ENCODE measurements at regions not wholly inside any gene's neighbourhood (a gene's known extent, or its start where the extent isn't known, plus 50 kb on each side); places are given as distances from the start of the nearest gene placed in this dataset.
"Not testable (repeated sequence)": the region's sequence is repeated elsewhere in the genome, so short reads cannot be mapped to it uniquely, and the experiment has no call there.

DNA sequence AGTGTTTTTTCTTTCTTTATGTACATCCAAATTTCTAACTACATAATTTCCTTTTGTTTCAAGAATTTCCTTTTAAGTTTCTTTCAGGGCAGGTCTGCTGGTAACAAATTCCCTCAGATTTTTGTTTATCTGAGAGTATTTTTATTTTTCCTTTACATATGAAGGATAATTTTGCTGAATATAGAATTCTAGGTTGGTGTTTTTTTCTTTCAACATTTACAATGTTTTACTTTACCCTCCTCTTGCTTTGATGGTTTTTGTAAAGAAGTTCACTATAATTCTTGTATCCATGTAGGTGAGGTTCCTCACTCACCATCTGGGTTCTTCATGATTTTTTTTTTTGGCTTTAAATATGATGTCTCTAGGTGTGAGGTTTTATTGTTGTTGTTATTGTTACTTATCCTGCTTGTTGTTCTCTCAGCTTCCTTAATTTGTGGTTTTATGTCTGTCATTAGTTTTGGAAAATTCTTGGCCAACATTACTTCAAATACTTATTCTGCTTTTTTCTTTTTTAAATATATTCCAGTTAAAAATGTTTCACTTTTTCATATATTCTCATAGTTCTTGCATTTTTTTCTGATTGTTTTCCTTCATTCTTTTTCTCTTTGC is 580.1 kb upstream of the CITED2 start:
- DNase-seq (ENCODE audit: low read depth), result no peak
- no peak overlapping the region for H3K4me3 ChIP-seq (ENCODE audit: low read depth, low read length)
- TF ChIP-seq, protein P1, sequence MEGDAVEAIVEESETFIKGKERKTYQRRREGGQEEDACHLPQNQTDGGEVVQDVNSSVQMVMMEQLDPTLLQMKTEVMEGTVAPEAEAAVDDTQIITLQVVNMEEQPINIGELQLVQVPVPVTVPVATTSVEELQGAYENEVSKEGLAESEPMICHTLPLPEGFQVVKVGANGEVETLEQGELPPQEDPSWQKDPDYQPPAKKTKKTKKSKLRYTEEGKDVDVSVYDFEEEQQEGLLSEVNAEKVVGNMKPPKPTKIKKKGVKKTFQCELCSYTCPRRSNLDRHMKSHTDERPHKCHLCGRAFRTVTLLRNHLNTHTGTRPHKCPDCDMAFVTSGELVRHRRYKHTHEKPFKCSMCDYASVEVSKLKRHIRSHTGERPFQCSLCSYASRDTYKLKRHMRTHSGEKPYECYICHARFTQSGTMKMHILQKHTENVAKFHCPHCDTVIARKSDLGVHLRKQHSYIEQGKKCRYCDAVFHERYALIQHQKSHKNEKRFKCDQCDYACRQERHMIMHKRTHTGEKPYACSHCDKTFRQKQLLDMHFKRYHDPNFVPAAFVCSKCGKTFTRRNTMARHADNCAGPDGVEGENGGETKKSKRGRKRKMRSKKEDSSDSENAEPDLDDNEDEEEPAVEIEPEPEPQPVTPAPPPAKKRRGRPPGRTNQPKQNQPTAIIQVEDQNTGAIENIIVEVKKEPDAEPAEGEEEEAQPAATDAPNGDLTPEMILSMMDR (IDR thresholded peaks at IDR 0.05; ENCODE audit: control insufficient read depth, extremely low read depth, insufficient read depth), result no peak

DNA sequence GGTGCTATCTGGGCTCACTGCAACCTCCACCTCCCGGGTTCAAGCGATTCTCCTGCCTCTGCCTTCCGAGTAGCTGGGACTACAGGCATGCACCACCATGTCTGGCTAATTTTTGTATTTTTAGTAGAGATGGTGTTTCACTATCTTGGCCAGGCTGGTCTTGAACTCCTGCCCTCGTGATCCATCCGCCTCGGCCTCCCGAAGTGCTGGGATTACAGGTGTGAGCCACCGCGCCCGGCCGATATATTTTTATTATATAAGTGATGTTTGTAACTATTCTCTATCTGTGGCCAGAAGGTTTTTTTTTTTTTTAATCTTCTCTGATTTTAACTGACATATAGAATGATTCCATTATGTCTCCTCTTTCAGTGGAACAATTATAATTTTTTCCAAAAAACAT is 579.3 kb upstream of the CITED2 start:
- H3K4me3 ChIP-seq (ENCODE audit: low read depth, low read length); DNase-seq (ENCODE audit: low read depth): not testable (repeated sequence)

DNA sequence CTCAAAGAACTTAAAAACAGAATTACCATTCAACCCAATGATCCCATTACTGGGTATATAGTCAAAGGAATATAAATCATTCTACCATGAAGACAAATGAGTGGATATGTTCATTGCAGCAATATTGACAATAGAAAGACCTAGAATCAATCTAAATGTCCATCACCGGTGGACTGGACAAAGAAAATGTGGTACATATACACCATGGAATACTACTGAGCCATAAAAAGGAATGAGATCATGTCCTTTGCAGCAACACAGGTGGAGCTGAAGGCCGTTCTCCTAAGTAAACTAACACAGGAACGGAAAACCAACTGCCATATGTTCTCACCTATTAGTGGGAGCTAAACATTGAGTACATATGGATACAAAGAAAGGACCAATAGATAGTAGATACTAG is 576.7 kb upstream of the CITED2 start:
- DNase-seq (ENCODE audit: low read depth), result no peak
- TF ChIP-seq, protein P1 (IDR thresholded peaks at IDR 0.05; ENCODE audit: control insufficient read depth, extremely low read depth, insufficient read depth), result no peak
- no peak overlapping the region for H3K4me3 ChIP-seq (ENCODE audit: low read depth, low read length)

DNA sequence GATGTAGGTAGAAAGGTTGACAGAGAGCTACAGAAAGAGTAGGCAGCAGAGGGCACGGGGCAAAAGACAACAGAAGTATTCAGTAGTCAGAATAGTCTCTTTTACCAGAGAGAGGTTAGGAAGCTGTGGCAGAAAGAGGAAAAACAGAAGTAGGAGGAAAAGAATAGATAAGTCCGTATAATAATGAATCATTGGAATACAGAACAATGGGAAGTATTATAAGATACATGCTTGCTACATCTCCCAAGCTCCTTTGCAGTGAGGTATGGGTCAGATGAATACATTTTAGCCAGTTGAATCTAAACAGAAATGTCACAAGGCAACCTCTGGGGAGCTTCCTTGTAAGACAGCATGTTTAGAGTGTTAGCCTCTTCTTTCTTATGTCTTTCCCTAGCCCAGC is 570.5 kb upstream of the CITED2 start:
- no peak overlapping the region for H3K4me3 ChIP-seq (ENCODE audit: low read depth, low read length)
- no peak for DNase-seq (ENCODE audit: low read depth)
- TF ChIP-seq, protein P1 (IDR thresholded peaks at IDR 0.05; ENCODE audit: control insufficient read depth, extremely low read depth, insufficient read depth), result no peak

DNA sequence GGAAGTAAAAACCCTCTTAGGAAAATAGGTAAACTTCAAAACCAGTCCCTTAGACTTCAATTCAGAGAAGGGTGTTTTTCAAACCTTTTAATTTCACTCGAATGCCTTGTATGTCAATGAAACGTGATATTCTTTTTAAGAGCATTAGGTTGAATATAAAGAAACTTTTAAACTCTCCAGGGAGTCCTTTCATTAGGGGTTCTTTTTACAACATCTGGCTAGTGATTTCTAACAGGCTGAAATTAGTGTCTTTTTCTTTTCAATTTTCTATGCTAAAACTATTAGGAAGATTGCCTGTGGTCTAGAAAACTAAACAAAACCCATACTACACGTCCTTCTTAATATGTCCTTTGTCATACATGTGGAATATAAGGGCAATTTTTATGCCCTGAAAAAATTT is 569.7 kb upstream of the CITED2 start:
- H3K4me3 ChIP-seq (ENCODE audit: low read depth, low read length), result no peak overlapping the region
- TF ChIP-seq, protein P1 (IDR thresholded peaks at IDR 0.05; ENCODE audit: control insufficient read depth, extremely low read depth, insufficient read depth), result no peak
- no peak for DNase-seq (ENCODE audit: low read depth)

DNA sequence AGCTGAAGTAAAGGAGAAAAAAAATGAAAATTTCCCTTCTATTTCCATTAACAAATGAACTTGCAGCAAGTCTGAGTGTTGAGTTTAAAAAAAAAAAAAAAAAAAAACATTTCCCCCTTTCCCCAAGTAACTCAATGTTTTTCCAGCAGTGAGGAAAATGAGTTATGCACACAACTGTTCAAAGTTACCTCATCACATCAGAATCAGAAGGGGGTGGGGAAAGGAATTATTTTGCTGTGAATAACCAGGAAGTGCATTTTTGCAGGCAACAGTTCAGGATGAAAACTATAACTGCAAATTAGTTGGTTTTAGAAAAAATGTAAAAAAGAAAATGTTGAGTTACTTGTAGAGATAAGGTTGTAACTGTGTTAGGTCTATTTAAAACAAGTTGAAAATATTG is 568.9 kb upstream of the CITED2 start:
- no peak for DNase-seq (ENCODE audit: low read depth)
- TF ChIP-seq, protein P1 (IDR thresholded peaks at IDR 0.05; ENCODE audit: control insufficient read depth, extremely low read depth, insufficient read depth), result no peak
- no peak overlapping the region for H3K4me3 ChIP-seq (ENCODE audit: low read depth, low read length)

DNA sequence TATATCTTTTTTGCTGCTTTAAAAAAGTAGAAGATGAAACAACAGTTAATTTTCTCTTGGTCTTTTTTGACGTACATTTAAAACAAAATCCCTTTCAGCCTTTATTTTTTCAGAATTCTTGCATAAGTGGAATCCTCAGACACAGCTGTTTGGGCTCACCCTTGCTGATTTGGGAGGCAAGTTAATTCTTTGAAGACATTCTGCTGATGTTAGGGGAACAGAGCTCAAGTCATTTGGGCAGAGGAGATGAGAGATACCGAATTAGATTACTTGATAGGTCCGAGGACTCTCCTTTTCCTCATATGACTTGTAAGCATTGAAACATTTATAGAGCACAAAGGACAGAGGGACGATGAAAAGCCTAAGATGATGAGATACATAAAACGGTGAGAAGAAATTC is 567.9 kb upstream of the CITED2 start:
- TF ChIP-seq, protein P1 (IDR thresholded peaks at IDR 0.05; ENCODE audit: control insufficient read depth, extremely low read depth, insufficient read depth), result no peak
- no peak overlapping the region for H3K4me3 ChIP-seq (ENCODE audit: low read depth, low read length)
- DNase-seq (ENCODE audit: low read depth), result no peak
